Naive thymus-derived CD4-positive, alpha-beta T cell (primary cell): ENCODE measurements at regions not wholly inside any gene's neighbourhood (a gene's known extent, or its start where the extent isn't known, plus 50 kb on each side); places are given as distances from the start of the nearest gene placed in this dataset.

ENCODE experiments used
- ATAC-seq: fragments of 150-1000 bp; cut with Tn5 transposase; 2 replicates; pipeline ENCODE4 v1.10.0; 2021; ENCODE audit warnings: mild to moderate bottlenecking, moderate library complexity
- CTCF ChIA-PET: fragments of 350-600 bp; sonication (Branson Sonifier 250); formaldehyde crosslinking; loops from one replicate; lab custom pipeline; 2021; ENCODE audit warnings: antibody characterized with exemption; lab: Charles Lee
- POLR2A ChIA-PET: fragments of 350-600 bp; sonication (Branson Sonifier 250); formaldehyde crosslinking; loops from one replicate; lab custom pipeline; 2021; ENCODE audit warnings: antibody characterized with exemption, inconsistent platforms; lab: Charles Lee
- DNase-seq, 9 donors: peaks; one replicate each; pipeline versions ENCODE4 v3.0.0 to v3.0.0-alpha.2; 2020 to 2022; ENCODE audit warnings: mixed read lengths in 1 of 9
- H3K27ac ChIP-seq: one replicate; pipeline ENCODE4 v1.7.0; 2013; ENCODE audit warnings: mild to moderate bottlenecking, low read depth, low read length, moderate library complexity
- H3K27me3 ChIP-seq, 2 donors: one replicate each; pipeline ENCODE4 v1.7.0; 2013; ENCODE audit warnings: low read length in 2 of 2, mild to moderate bottlenecking in 2 of 2, moderate library complexity in 2 of 2; ENCODE audit not compliant: control insufficient read depth in 2 of 2, insufficient read depth in 2 of 2
- H3K36me3 ChIP-seq, 3 experiments: 1 replicate in 2 of 3; 2 replicates in 1 of 3; pipeline ENCODE4 v1.7.0; 2013; ENCODE audit warnings: low read length in 3 of 3, mild to moderate bottlenecking in 3 of 3, moderate library complexity in 1 of 3; ENCODE audit not compliant: insufficient read depth in 3 of 3, control insufficient read depth in 2 of 3
- H3K4me1 ChIP-seq, 2 donors: one replicate each; pipeline ENCODE4 v1.7.0; 2013; ENCODE audit warnings: low read length in 2 of 2, mild to moderate bottlenecking in 2 of 2, moderate library complexity in 1 of 2; ENCODE audit not compliant: control insufficient read depth in 2 of 2, insufficient read depth in 2 of 2
- H3K4me3 ChIP-seq: 2 replicates; pipeline ENCODE4 v1.7.0; 2013; ENCODE audit warnings: mild to moderate bottlenecking, low read length
- H3K9me3 ChIP-seq, 3 experiments: 1 replicate in 2 of 3; 2 replicates in 1 of 3; pipeline ENCODE4 v1.7.0; 2013; ENCODE audit warnings: low read length in 3 of 3; ENCODE audit not compliant: control insufficient read depth in 2 of 3
- H3K27ac Mint-ChIP-seq, 9 donors: one replicate each; pipeline ENCODE4 v1.8.0; 2020 to 2022; ENCODE audit warnings: mixed read lengths in 9 of 9, mild to moderate bottlenecking in 8 of 9, moderate library complexity in 5 of 9, inconsistent platforms in 2 of 9
- H3K27me3 Mint-ChIP-seq, 5 donors: one replicate each; pipeline ENCODE4 v1.8.0; 2021 to 2022; ENCODE audit warnings: mixed read lengths in 5 of 5, mild to moderate bottlenecking in 1 of 5
- H3K36me3 Mint-ChIP-seq, 5 donors: one replicate each; pipeline ENCODE4 v1.8.0; 2020 to 2022; ENCODE audit warnings: mixed read lengths in 5 of 5, mild to moderate bottlenecking in 3 of 5, inconsistent platforms in 1 of 5
- H3K4me1 Mint-ChIP-seq, 7 donors: one replicate each; pipeline ENCODE4 v1.8.0; 2020 to 2022; ENCODE audit warnings: mixed read lengths in 7 of 7, mild to moderate bottlenecking in 3 of 7, inconsistent platforms in 1 of 7
- H3K4me3 Mint-ChIP-seq, 10 donors: one replicate each; pipeline ENCODE4 v1.8.0; 2020 to 2022; ENCODE audit warnings: mild to moderate bottlenecking in 10 of 10, mixed read lengths in 10 of 10, moderate library complexity in 6 of 10, inconsistent platforms in 2 of 10
- H3K9me3 Mint-ChIP-seq, 11 donors: one replicate each; pipeline ENCODE4 v1.8.0; 2020 to 2022; ENCODE audit warnings: mixed read lengths in 11 of 11, mild to moderate bottlenecking in 4 of 11, inconsistent platforms in 1 of 11, moderate library complexity in 1 of 11
- intact Hi-C, 2 donors: fragments of 100-400 bp; cut with micrococcal nuclease; formaldehyde crosslinking; loops; one replicate each; pipeline ENCODE4 v1.15.1; 2023

- H3K27ac ChIP-seq = no peak overlapping the region
- H3K9me3 Mint-ChIP-seq = no peaks in the 10 kb centered on the region
- intact Hi-C loops = loop anchor here in 1 of 2 donors (2.0 kb wide), 2 partner anchors 49 to 191 kb away; no protein-coding TSS in a partner anchor
- ChIA-PET POLR2A (interaction anchor here (0.5 to 1.2 kb wide), 2 partner anchors 10 to 16 kb away, joined by 3 to 4 read pairs; no protein-coding TSS in a partner anchor), CTCF (no interaction called here)
- no peak overlapping the region for H3K4me3 Mint-ChIP-seq
- H3K36me3 Mint-ChIP-seq = no peaks in the 10 kb centered on the region
- H3K4me1 ChIP-seq = no peaks in the 10 kb centered on the region
- H3K36me3 ChIP-seq = no peaks in the 10 kb centered on the region
- H3K27ac Mint-ChIP-seq = no peak overlapping the region
- DNase-seq (no peak), ATAC-seq (no peak)
- H3K27me3 Mint-ChIP-seq = no peaks in the 10 kb centered on the region
- H3K27me3 ChIP-seq = no peaks in the 10 kb centered on the region
- no peaks in the 10 kb centered on the region for H3K9me3 ChIP-seq
- peaks cover 0 to 20% (median 0%) of the 10 kb centered on the region in 7 donors for H3K4me1 Mint-ChIP-seq
- no peak overlapping the region for H3K4me3 ChIP-seq
Measured at GRCh38 chr1:194103516-194104246, 917.3 kb upstream of the B3GALT2 start.

GRCh38 chr1:194103101-194103500, 916.7 kb upstream of the B3GALT2 start:
- CTCF ChIA-PET = no interaction called here
- Mint-ChIP-seq H3K4me1 (peaks cover 0 to 20% (median 0%) of the 10 kb centered on the region in 7 donors), H3K27ac (peak overlapping the region in 1 of 9 donors; percentile 29), H3K9me3 (no peaks in the 10 kb centered on the region), H3K4me3 (no peak overlapping the region), H3K36me3 (no peaks in the 10 kb centered on the region), H3K27me3 (no peaks in the 10 kb centered on the region)
- POLR2A ChIA-PET = interaction anchor here (1.2 to 2.1 kb wide), 2 partner anchors 10 to 251 kb away, joined by 3 to 4 read pairs; no protein-coding TSS in a partner anchor
- DNase-seq = no peak
- no peak overlapping the region for H3K27ac ChIP-seq
- no peaks in the 10 kb centered on the region for H3K4me1 ChIP-seq
- no peaks in the 10 kb centered on the region for H3K27me3 ChIP-seq
- intact Hi-C loops = loop anchor here in 1 of 2 donors (2.0 kb wide), 2 partner anchors 48 to 192 kb away; no protein-coding TSS in a partner anchor
- H3K9me3 ChIP-seq = no peaks in the 10 kb centered on the region
- H3K4me3 ChIP-seq = no peak overlapping the region
- H3K36me3 ChIP-seq = no peaks in the 10 kb centered on the region
- ATAC-seq = peak; percentile 22

- peaks cover 0 to 20% (median 0%) of the 10 kb centered on the region in 7 donors for H3K4me1 Mint-ChIP-seq
- DNase-seq (no peak), ATAC-seq (no peak)
- H3K4me3 ChIP-seq = no peak overlapping the region
- H3K27ac ChIP-seq = no peak overlapping the region
- ChIA-PET CTCF (interaction anchor here (0.5 to 0.8 kb wide), 2 partner anchors 27 to 31 kb away, joined by 3 to 4 read pairs; no protein-coding TSS in a partner anchor), POLR2A (interaction anchor here (1.2 to 2.1 kb wide), 2 partner anchors 11 to 251 kb away, joined by 3 to 4 read pairs; no protein-coding TSS in a partner anchor)
- no peaks in the 10 kb centered on the region for H3K27me3 Mint-ChIP-seq
- no peaks in the 10 kb centered on the region for H3K4me1 ChIP-seq
- H3K4me3 Mint-ChIP-seq = no peak overlapping the region
- H3K9me3 ChIP-seq = no peaks in the 10 kb centered on the region
- no peaks in the 10 kb centered on the region for H3K9me3 Mint-ChIP-seq
- no peaks in the 10 kb centered on the region for H3K27me3 ChIP-seq
- intact Hi-C loops = loop anchor here in 1 of 2 donors (2.0 kb wide), 2 partner anchors 48 to 192 kb away; no protein-coding TSS in a partner anchor
- H3K36me3 ChIP-seq = no peaks in the 10 kb centered on the region
- H3K27ac Mint-ChIP-seq = no peak overlapping the region
- no peaks in the 10 kb centered on the region for H3K36me3 Mint-ChIP-seq
Measured at GRCh38 chr1:194102607-194103006, 916.2 kb upstream of the B3GALT2 start.

- Mint-ChIP-seq H3K27me3 (no peaks in the 10 kb centered on the region), H3K27ac (no peak overlapping the region), H3K4me3 (no peak overlapping the region), H3K9me3 (peaks cover 0 to 6% (median 0%) of the 10 kb centered on the region in 11 donors), H3K36me3 (peaks cover 0 to 4% (median 0%) of the 10 kb centered on the region in 5 donors), H3K4me1 (peaks cover 0 to 6% (median 3%) of the 10 kb centered on the region in 7 donors)
- no peaks in the 10 kb centered on the region for H3K4me1 ChIP-seq
- ATAC-seq = no peak
- H3K27me3 ChIP-seq = no peaks in the 10 kb centered on the region
- H3K4me3 ChIP-seq = no peak overlapping the region
- ChIA-PET POLR2A (interaction anchor here (0.5 kb wide), 1 partner anchor 66 kb away, joined by 3 read pairs; no protein-coding TSS in a partner anchor), CTCF (interaction anchor here (0.7 kb wide), 1 partner anchor 704 kb away, joined by 3 read pairs; no protein-coding TSS in a partner anchor)
- intact Hi-C loops = no loop called here
- H3K9me3 ChIP-seq = no peaks in the 10 kb centered on the region
- no peaks in the 10 kb centered on the region for H3K36me3 ChIP-seq
- no peak for DNase-seq
- no peak overlapping the region for H3K27ac ChIP-seq
Measured at GRCh38 chr1:194084755-194085154, 898.3 kb upstream of the B3GALT2 start.

- Mint-ChIP-seq H3K36me3 (peaks cover 0 to 8% (median 0%) of the 10 kb centered on the region in 5 donors), H3K9me3 (peaks cover 0 to 8% (median 0%) of the 10 kb centered on the region in 11 donors), H3K4me1 (peaks cover 0 to 5% (median 0%) of the 10 kb centered on the region in 7 donors), H3K4me3 (no peak overlapping the region), H3K27me3 (no peaks in the 10 kb centered on the region), H3K27ac (no peak overlapping the region)
- H3K9me3 ChIP-seq = no peaks in the 10 kb centered on the region
- POLR2A ChIA-PET = no interaction called here
- DNase-seq (no peak), ATAC-seq (no peak)
- intact Hi-C loops = no loop called here
- H3K4me3 ChIP-seq = no peak overlapping the region
- H3K27ac ChIP-seq = no peak overlapping the region
- H3K4me1 ChIP-seq = no peaks in the 10 kb centered on the region
- H3K27me3 ChIP-seq = no peaks in the 10 kb centered on the region
- CTCF ChIA-PET = no interaction called here
- no peaks in the 10 kb centered on the region for H3K36me3 ChIP-seq
Measured at GRCh38 chr1:194081444-194081843, 895.0 kb upstream of the B3GALT2 start.

- Mint-ChIP-seq H3K27ac (no peak overlapping the region), H3K36me3 (peaks cover 0 to 8% (median 0%) of the 10 kb centered on the region in 5 donors), H3K4me3 (no peak overlapping the region), H3K4me1 (peaks cover 0 to 5% (median 0%) of the 10 kb centered on the region in 7 donors), H3K27me3 (no peaks in the 10 kb centered on the region), H3K9me3 (peaks cover 0 to 8% (median 0%) of the 10 kb centered on the region in 11 donors)
- no peak overlapping the region for H3K27ac ChIP-seq
- intact Hi-C loops = no loop called here
- no peaks in the 10 kb centered on the region for H3K27me3 ChIP-seq
- no peaks in the 10 kb centered on the region for H3K36me3 ChIP-seq
- no peaks in the 10 kb centered on the region for H3K4me1 ChIP-seq
- H3K9me3 ChIP-seq = no peaks in the 10 kb centered on the region
- ChIA-PET POLR2A (no interaction called here), CTCF (no interaction called here)
- H3K4me3 ChIP-seq = no peak overlapping the region
- ATAC-seq (no peak), DNase-seq (no peak)
Measured at GRCh38 chr1:194080826-194081225, 894.4 kb upstream of the B3GALT2 start.
